OCI-LY7 (cell line): ENCODE measurements at regions not wholly inside any gene's neighbourhood (a gene's known extent, or its start where the extent isn't known, plus 50 kb on each side); places are given as distances from the start of the nearest gene placed in this dataset.

ENCODE experiments used
- EZH2phosphoT487 ChIP-seq: fragments of 200-600 bp; sonication (generic); IDR thresholded peaks from 2 replicates; pipeline ENCODE4 v1.6.1; 2018; ENCODE audit warnings: low read depth, borderline replicate concordance, mild to moderate bottlenecking, mixed run types, antibody characterized with exemption, low read length, moderate library complexity, mixed read lengths
- TF ChIP-seq, protein P1 (sequence below): fragments of 200-600 bp; sonication (generic); conservative IDR thresholded peaks from 2 replicates; pipeline ENCODE4 v1.5.1; 2014; ENCODE audit warnings: mild to moderate bottlenecking, antibody characterized with exemption, low read length, moderate library complexity, mixed read lengths

DNA sequence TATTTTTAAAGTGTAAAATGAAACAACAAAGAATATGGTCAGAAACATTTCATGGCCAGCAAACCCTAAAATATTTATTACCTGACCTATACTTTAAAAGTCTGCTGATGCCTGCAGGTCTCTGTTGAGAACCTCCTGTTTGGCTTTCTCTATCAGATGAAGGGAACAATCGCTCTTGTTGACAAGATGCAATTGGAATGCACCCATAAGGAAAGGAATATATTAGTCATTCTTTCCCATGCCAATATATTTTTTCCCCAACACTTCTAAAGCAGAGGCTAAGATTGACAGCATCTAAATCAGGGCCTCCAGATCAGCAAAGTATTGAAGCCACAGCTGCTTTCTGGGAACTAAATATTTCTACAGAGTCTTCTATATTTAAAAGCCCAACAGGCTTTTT is 897.8 kb downstream of the EPHA7 start:
- TF ChIP-seq EZH2phosphoT487: no peak
- TF ChIP-seq, protein P1, sequence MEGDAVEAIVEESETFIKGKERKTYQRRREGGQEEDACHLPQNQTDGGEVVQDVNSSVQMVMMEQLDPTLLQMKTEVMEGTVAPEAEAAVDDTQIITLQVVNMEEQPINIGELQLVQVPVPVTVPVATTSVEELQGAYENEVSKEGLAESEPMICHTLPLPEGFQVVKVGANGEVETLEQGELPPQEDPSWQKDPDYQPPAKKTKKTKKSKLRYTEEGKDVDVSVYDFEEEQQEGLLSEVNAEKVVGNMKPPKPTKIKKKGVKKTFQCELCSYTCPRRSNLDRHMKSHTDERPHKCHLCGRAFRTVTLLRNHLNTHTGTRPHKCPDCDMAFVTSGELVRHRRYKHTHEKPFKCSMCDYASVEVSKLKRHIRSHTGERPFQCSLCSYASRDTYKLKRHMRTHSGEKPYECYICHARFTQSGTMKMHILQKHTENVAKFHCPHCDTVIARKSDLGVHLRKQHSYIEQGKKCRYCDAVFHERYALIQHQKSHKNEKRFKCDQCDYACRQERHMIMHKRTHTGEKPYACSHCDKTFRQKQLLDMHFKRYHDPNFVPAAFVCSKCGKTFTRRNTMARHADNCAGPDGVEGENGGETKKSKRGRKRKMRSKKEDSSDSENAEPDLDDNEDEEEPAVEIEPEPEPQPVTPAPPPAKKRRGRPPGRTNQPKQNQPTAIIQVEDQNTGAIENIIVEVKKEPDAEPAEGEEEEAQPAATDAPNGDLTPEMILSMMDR: no peak
